ENCODE measurements at regions not wholly inside any gene's neighbourhood (a gene's known extent, or its start where the extent isn't known, plus 50 kb on each side); places are given as distances from the start of the nearest gene placed in this dataset.
"Not testable (repeated sequence)": the region's sequence is repeated elsewhere in the genome, so short reads cannot be mapped to it uniquely, and the experiment has no call there.

- TF ChIP-seq, protein P1, sequence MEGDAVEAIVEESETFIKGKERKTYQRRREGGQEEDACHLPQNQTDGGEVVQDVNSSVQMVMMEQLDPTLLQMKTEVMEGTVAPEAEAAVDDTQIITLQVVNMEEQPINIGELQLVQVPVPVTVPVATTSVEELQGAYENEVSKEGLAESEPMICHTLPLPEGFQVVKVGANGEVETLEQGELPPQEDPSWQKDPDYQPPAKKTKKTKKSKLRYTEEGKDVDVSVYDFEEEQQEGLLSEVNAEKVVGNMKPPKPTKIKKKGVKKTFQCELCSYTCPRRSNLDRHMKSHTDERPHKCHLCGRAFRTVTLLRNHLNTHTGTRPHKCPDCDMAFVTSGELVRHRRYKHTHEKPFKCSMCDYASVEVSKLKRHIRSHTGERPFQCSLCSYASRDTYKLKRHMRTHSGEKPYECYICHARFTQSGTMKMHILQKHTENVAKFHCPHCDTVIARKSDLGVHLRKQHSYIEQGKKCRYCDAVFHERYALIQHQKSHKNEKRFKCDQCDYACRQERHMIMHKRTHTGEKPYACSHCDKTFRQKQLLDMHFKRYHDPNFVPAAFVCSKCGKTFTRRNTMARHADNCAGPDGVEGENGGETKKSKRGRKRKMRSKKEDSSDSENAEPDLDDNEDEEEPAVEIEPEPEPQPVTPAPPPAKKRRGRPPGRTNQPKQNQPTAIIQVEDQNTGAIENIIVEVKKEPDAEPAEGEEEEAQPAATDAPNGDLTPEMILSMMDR (IDR thresholded peaks at IDR 0.05), result no peak
- no peak overlapping the region for H3K27ac Mint-ChIP-seq (ENCODE audit: unreplicated experiment)
- DNase-seq (ENCODE audit: low spot score), result no peak
- H3K9me3 Mint-ChIP-seq (ENCODE audit: low read depth), result no peaks in the 10 kb centered on the region
- peaks cover 2% of the 10 kb centered on the region for H3K27me3 Mint-ChIP-seq (ENCODE audit: low read depth)
- no peak overlapping the region for H3K4me3 Mint-ChIP-seq (ENCODE audit: unreplicated experiment)
- no peaks in the 10 kb centered on the region for H3K36me3 Mint-ChIP-seq (ENCODE audit: low read depth)
- peaks cover 5% of the 10 kb centered on the region for H3K4me1 Mint-ChIP-seq (ENCODE audit: low read depth)
Measured at GRCh38 chr7:106755641-106756040, 94.7 kb upstream of the CCDC71L start.

DNA sequence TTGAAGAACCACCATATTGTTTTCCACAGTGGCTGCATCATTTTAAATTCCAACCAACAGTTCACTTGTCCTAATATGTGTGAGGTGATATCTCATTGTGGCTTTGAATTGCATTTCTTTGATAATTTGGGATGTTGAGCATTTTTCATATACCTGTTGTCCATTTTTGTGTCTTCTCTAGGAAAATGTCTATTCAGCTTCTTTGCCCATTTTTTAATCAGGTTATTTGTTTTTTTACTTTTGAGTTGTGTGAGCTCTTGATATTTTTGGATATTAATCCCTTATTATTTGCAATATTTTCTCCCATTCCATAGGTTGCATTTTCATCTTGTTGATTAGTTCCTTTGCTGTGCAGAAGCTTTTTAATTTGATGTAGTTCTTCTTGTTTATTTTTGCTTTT is 95.1 kb upstream of the CCDC71L start:
- Mint-ChIP-seq H3K27me3 (ENCODE audit: low read depth) (peaks cover 2% of the 10 kb centered on the region), H3K36me3 (ENCODE audit: low read depth) (no peaks in the 10 kb centered on the region), H3K4me3 (ENCODE audit: unreplicated experiment) (no peak overlapping the region), H3K27ac (ENCODE audit: unreplicated experiment) (no peak overlapping the region), H3K4me1 (ENCODE audit: low read depth) (peaks cover 5% of the 10 kb centered on the region), H3K9me3 (ENCODE audit: low read depth) (no peaks in the 10 kb centered on the region)
- no peak for DNase-seq (ENCODE audit: low spot score)
- TF ChIP-seq, protein P1 (IDR thresholded peaks at IDR 0.05), result no peak

DNA sequence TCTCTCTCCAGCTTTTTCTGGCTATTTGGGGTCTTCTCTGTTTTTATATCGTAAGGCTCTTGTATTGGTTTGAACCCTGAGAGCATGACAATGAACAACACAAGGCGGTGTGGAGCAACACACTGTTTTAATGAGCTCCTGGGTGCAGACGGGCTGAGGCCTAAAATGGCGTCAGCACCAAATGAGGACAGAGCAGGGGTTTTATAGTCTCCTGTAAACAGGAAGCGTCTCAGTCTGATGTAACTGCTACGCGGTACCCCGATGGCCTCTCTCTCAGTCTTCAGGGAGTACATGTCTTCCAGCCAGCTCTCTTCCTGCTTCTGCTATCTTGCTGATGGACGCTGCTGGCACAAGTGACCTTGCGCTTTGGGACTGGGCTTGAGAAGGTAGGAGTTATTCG is 95.9 kb upstream of the CCDC71L start:
- Mint-ChIP-seq H3K36me3 (ENCODE audit: low read depth) (no peaks in the 10 kb centered on the region), H3K9me3 (ENCODE audit: low read depth) (no peaks in the 10 kb centered on the region), H3K27me3 (ENCODE audit: low read depth) (peaks cover 2% of the 10 kb centered on the region), H3K4me1 (ENCODE audit: low read depth) (peaks cover 5% of the 10 kb centered on the region), H3K4me3 (ENCODE audit: unreplicated experiment) (no peak overlapping the region), H3K27ac (ENCODE audit: unreplicated experiment) (no peak overlapping the region)
- TF ChIP-seq, protein P1 (IDR thresholded peaks at IDR 0.05), result no peak
- DNase-seq (ENCODE audit: low spot score), result no peak

DNA sequence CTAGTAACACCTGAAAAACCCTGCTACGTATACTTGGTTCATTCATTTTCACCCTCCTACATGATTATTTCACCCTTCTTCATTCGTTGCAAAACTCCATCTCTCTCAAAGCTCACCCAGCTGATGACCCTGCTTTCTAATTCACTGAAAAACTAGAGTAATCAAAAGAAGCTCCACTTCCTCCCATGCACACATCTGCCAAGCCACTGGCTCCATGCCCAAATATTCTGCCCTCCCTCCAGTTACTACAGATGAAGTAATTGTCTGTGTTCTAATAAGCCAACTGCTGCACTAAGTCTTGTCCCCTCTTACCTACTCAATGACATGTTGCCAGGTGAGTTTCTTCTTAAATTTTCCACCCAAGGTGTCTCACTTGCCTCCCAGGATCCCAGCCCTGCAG is 96.9 kb upstream of the CCDC71L start:
- Mint-ChIP-seq H3K4me3 (ENCODE audit: unreplicated experiment) (no peak overlapping the region), H3K36me3 (ENCODE audit: low read depth) (no peaks in the 10 kb centered on the region), H3K4me1 (ENCODE audit: low read depth) (peaks cover 5% of the 10 kb centered on the region), H3K27ac (ENCODE audit: unreplicated experiment) (no peak overlapping the region), H3K27me3 (ENCODE audit: low read depth) (no peaks in the 10 kb centered on the region), H3K9me3 (ENCODE audit: low read depth) (no peaks in the 10 kb centered on the region)
- TF ChIP-seq, protein P1 (IDR thresholded peaks at IDR 0.05), result no peak
- no peak for DNase-seq (ENCODE audit: low spot score)

DNA sequence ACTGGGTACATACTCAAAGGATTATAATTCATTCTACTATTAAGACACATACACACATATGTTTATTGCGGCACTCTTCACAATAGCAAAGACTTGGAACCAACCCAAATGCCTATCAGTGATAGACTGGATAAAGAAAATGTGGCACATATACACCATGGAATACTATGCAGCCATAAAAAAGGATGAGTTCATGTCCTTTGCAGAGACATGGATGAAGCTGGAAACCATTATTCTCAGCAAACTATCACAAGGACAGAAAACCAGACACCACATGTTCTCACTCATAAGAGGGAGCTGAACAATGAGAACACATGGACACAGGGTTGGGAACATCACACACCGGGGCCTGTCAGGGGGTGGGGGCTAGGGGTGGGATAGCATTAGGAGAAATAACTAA is 101.9 kb upstream of the CCDC71L start:
- not testable (repeated sequence) for H3K36me3 Mint-ChIP-seq (ENCODE audit: low read depth); H3K27ac Mint-ChIP-seq (ENCODE audit: unreplicated experiment); DNase-seq (ENCODE audit: low spot score); H3K4me3 Mint-ChIP-seq (ENCODE audit: unreplicated experiment); H3K27me3 Mint-ChIP-seq (ENCODE audit: low read depth); H3K9me3 Mint-ChIP-seq (ENCODE audit: low read depth)
- H3K4me1 Mint-ChIP-seq (ENCODE audit: low read depth), result peaks cover 25% of the 10 kb centered on the region

DNA sequence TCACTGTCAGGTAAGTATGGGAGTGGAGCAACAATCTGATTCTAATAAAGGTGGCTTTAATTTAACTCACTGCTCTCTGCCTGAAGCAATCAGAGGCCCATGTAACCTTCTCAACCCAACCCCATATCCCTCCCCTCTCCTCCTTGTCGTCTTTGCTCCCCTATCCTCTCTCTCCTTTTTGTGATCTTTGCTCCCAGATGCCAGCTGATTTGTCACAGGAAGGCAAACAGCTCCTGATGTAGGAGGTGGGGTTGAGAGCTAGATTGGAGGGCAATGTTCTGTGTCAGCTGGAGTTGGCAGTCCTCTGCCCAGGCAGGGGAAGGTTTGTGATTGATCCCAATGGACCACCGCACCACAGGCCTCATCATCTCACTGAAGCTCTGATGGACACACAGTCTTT is 101.4 kb upstream of the PIK3CG start:
- no peaks in the 10 kb centered on the region for H3K36me3 Mint-ChIP-seq (ENCODE audit: low read depth)
- TF ChIP-seq, protein P1 (IDR thresholded peaks at IDR 0.05), result no peak
- H3K27me3 Mint-ChIP-seq (ENCODE audit: low read depth), result no peaks in the 10 kb centered on the region
- no peaks in the 10 kb centered on the region for H3K9me3 Mint-ChIP-seq (ENCODE audit: low read depth)
- peaks cover 29% of the 10 kb centered on the region for H3K4me1 Mint-ChIP-seq (ENCODE audit: low read depth)
- no peak overlapping the region for H3K4me3 Mint-ChIP-seq (ENCODE audit: unreplicated experiment)
- no peak overlapping the region for H3K27ac Mint-ChIP-seq (ENCODE audit: unreplicated experiment)
- no peak for DNase-seq (ENCODE audit: low spot score)

Data from chondrocyte (in vitro differentiated cells).